ENCODE measurements at regions not wholly inside any gene's neighbourhood (a gene's known extent, or its start where the extent isn't known, plus 50 kb on each side); places are given as distances from the start of the nearest gene placed in this dataset.
"Not testable (repeated sequence)": the region's sequence is repeated elsewhere in the genome, so short reads cannot be mapped to it uniquely, and the experiment has no call there.

DNA sequence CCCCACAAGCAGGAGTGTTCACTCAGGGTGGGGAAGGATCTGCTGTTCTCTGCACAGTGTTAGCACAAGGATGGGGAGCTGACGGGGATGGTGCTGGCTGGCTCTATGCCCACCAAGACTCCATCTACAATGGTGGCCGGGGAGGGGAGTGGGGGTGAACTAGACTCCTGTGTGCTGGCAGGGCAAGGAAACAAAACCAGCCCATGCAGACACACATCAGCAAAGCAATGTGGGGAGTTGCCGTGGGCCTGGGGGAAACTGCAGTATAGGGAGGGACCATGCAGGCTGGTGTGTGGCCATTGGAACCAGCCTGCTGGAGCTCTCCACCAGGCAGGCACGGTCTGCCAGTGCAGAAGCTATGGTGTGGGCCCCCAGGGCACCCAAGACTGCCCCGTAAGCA is 195.1 kb downstream of the PWWP3B start:
- DNase-seq: no peak

DNA sequence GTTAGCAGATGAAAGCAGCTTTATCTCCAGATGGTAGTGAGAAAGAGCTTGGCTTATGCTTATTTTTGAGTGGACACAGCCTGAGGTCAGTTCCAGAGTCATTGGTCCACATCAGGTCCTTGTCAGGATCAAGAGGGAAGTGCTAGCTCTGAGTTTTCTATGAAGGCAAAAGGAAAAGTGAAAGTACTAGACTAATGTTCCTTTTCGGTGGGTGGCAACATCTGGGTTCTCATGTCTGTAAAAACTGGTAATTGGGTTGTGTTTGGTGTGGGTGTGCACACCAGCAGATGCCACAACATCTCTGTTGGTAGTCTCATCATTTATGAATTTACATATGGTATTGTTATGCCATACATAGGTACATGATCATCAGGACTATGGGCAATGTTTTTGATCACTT is 210.5 kb downstream of the PWWP3B start:
- no peak for DNase-seq

DNA sequence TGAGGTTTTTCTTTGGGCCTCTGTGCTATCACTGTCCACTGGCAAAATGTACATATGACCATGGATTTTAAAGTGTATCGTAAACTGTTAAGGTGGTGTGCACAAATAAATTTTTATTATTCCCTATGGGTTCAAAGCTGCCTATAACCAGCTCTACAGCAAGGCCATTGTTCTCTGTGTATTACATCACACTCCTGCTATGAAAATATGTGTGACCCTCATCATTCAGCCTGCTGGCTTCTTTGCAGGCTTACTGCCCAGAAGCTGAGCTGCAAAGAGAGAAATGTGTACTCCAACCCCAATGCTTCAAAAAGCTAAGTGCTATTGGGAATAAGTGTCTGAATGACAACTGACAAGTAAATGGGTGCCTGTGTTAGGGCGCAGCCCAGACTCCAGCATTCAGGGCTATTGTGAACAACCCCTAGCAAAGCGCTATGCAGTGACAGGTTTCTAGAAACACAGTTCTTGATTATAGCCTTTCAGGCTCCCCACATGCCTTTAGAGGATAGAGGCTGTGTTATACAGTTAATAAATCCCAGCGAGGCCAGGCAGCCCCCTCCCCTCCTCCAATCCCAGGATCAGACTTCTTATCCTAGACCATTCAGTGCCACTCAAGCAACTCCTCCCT is 220.4 kb upstream of the RADX start:
- DNase-seq: no peak

DNA sequence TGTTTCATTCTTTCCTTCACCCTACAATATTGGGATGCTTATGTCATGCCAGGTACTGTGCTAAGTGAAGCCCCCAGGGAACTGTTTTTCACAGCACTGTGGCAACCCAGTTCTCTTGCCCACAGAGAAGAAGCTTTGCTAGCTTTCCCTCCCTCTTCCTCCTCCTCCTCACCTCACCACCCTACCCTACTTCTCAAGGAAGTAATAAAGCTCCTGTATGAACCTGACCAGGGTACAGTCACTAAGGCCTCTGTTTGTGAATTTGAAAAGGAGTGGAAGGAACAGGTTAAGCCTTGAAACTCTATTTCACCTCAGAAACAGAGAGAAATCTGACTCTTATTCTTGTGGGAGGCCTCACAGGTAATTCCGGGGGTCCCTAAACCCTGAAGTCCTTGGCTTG is 219.4 kb upstream of the RADX start:
- no peak for DNase-seq

DNA sequence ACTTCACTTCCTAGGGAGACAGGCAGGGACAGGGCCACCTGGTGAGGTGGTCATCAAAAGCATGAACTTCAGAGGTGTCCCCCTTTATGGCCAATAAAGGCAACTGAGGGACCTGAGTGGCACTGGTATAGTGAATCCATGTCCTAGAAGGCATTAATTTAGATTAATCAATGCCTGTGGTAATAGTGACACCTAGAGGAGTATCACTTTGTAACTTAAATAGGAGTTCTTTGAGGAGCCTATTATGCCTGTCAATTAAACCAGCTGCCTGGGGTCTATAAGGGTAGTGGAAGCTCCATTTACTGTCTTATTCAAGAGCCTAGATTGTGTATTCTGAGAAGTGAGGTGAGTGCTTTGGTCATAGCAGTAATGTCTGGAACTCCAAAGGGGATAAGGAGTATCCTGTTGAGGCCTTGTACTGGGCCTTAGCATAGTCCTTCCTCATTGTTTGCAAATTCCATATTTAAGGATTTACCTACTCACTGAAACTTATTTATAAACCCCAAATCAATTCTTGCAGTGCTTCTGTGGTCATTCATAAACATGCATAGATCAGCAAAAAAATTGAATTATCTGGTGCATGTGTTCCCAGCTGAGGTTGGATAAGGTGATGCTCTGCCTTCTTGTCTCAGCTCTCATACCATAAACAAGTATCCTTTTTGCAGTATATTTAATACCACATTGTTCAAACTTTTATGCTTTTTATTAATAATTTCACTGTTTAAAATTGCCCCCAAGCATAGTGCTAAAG is 213.8 kb upstream of the RADX start:
- DNase-seq: no peak

DNA sequence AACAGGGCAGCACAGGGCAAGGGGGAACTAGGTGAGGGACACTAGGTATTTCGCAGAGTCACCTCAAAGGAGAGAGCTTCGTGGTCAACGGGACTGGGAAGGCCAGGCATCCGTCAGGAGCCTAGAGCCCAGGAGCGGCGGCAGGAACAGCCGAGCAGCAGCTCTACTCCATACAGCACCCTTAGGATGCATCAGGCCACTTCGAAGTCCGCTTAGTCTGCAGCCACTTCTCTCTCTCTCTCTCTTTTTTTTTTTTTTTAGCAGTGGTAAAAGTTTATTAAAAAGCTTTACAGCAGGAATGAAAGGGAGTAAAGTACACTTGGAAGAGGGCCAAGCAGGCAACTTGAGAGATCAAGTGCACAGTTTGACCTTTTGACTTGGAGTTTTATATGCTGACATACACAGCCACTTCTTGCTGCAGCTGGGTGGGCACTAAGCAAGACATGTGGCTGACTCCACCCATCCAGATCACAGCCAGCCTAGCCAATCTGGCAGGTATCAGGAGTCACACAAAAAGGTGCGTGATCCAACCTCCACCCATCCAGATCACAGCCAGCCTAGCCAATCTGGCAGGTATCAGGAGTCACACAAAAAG is 209.7 kb upstream of the RADX start:
- no peak for DNase-seq

DNA sequence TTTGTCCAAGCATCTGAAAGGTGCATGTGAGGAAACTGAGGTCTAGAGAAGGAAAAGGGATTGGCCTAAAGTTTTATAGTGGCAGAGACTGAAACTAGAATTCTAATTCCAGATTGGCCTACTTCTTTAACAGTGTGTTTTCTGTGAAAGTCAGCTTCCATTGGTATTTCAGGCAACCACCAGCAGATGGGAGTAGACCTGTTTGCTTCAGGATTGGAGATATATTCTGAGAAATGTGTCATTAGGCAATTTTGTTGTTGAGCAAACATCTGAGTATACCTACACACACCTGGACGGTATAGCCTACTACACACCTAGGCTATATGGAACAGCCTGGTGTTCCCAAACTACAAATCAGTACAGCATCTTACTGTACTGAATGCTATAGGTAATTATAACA is 207.3 kb upstream of the RADX start:
- DNase-seq: no peak

DNA sequence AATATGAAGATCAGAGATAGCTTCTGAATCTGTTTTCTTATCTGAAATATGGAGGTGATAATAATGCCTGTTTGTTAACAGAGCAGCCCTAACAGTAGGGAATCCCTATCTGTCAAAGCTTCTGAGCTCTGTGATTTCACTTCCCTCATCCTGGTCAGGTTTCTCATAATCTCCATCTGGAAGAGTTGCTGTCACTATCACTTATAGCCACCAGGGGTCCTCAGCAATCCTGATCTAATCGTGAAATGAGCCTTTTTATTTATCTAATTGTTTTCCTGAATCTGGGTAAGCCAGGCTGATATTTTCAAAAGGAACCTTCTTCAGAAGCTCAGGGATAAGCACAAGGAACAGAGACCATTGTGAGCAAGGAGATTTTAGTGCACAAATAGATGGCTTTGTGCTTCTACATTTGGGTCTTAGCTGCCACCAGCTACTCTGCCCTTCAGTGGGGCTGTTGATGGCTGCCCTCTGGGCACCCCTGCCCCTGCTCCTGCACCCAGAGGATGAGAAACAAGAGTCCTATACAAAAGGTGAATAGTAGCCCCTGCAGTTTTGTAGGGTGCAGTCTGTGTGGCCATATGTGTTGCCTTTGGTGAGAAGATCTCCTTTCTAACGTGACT is 196.4 kb upstream of the RADX start:
- peak; percentile 22 for DNase-seq

DNA sequence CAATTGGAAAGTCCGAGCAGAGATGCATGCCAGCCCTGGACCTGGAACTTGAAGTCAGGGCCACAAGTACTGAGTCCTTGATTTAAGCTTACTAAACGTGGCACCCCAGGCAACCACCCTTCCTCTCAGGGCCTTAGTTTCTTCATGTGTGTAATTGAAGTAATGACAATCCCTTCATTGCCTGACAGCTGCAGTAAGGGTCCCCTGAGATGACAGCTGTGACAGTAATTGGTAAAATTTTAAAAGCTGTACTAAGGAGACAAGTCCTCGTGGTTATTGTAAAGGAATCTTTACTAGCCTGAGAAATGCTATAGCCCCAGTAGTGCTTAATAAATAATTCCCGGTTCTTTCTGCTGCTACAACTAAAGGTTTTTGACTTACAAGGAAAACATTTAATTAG is 175.1 kb upstream of the RADX start:
- no peak for DNase-seq

DNA sequence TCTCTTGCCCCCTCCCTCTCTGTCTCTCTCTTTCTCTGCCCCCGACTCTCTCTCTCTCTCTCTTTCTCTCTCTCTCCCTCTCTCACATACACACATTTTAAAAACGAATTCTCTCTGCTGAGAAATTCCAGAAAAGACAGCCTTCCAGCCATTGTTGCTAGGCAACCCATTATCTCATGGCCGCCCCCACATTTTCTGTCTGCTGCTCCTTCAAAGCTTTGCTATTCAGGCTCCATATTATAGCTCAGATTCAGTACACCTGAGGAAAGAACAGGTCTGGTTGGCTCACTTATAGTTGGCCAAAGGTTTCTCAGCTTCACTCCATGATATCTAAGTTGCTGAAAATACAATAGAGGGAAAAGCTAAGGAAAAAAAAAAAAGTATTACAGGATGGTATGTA is 174.4 kb upstream of the RADX start:
- DNase-seq: no peak

DNA sequence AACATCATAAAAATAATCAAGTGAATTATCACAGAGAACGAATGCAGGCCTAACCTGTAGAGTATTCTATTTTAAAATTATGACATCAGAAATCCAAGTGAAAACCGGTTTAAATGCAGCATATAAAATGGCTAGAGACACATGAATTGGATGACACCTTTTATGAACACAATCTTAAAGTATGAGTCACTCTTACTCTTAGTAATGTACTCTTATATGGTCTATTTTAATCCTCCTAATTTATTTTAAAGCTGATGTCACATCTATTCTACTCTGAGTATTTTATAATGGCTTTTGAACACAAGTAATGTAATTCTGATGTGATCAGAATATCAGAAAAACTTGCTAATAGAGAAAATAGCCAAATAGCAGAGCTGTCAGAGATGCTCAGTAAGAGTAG is 161.4 kb upstream of the RADX start:
- DNase-seq: no peak

DNA sequence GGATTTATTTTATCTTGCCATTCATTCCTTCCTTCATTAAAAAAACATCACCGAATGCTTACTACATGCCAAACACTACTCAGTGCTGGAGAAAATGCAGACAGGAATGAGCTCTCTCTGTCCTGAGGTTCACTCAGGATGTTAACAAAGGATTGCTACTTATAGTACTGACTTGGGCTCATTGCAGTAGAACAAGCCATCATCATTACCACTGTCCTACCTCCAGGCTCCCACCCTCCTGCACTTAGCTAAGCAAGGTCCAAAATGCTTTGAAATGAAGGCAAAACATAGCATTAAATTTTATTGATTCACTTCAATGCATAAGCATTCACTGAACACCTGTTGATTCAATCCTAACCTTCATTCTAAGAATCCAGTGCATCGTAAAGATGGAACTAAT is 159.8 kb upstream of the RADX start:
- DNase-seq: no peak

DNA sequence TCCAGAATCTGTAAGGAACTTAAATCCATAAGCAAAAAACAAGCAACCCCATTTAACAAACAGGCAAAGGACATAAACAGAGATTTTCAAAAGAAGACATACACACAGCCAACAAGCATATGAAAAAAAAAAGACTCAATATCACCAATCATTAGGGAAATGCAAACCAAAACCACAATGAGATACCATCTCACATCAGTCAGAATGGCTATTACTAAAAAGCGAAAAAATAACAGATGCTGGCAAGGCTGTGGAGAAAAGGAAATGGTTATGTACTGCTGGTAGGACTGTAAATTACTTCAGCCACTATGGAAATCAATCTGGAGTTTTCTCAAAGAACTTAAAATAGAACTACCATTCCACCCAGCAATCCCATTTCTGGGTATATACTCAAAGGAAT is 156.8 kb upstream of the RADX start:
- no peak for DNase-seq

DNA sequence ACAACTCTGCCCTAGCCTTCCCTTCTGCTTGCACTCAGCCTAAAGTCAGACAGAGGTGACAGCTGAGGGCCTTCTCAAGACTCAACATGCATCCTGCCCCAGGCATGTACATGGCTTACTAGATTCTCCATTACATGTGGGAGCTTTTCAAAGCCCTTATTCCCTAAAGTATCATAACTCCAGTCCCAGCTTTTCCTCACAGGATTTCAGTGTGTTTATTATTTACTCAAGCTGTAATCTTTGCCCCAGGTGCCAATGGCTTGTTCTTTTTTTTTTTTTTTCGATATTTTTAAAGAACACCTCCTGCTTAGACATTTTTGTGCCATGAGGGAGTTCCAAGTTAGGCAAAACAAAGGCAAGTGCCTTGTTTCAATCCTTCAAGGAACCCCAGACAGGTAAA is 154.0 kb upstream of the RADX start:
- no peak for DNase-seq

DNA sequence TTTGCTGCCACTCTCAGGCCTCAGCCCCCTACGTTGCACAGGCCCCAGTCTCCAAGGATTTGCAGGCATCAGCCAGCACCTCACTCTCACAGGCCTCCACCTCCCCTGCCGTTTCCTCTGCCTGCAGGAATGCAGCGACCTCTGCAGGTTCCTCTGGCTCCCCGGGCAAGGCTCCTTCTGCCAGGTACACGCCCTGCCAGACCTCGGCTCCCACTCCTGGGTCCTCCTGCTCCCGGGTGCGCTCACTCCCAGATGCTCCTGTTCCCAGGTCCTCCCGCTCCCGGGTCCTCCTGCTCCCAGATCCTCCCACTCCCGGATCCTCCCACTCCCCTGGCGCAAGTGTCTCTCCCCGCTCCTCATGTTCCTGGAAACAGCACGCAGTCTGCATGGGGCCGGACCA is 144.4 kb upstream of the RADX start:
- DNase-seq: no peak

DNA sequence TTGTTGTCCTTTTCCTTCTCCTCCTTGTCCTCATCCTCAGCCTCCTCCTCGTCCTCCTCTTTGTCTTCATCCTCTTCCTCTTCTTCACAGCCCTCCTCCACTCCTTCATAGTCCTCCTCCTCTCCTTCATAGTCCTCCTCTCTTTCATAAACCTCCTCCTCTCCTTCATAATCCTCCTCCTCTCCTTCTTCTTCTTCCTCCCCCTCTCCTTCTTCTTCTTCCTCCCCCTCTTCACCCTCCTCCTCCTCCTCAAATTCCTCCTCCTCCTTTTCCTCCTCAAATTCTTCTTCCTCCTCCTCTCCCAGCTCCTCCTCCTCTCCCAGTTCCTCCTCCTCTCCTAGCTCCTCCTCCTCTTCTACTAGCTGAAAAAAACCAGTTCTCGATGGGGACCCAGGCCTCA is 143.8 kb upstream of the RADX start:
- DNase-seq: no peak

DNA sequence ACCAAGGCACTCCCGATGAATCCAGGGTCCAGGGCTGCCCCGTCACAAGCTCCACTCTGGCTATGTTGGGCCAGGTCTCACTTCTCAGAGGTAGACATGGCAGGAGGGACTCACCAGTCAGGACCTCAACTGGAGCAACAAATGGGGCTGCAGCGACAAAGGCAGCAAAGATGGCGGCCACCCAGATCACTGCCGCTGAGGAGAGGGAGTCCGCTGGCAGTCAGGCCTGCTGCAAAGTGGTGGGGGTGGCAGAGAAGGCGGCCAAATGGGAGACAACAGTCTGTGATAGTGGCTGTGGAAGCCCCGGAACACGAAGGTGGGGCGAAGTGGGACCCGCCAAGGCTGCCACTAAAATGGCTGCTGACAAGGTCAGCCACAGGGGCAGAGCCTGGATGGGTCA is 143.3 kb upstream of the RADX start:
- no peak for DNase-seq

DNA sequence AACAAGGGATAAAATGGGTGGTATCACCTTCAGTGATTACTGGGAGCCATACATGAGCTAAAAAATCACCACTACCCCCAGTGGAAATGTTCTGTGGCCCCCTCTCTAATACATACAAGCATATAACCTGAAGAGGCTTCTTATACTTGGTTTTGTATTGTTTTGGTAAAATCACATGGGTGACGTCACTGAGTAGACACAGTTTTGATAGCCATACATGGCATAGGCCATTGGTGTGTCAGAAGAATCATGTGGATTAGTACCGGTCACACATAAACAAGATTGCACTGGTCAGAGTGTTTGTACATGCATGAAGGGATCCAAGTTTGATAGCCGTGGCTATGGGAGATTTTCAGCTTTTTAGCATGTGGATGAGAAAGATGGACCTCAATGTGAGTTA is 131.9 kb upstream of the RADX start:
- no peak for DNase-seq

DNA sequence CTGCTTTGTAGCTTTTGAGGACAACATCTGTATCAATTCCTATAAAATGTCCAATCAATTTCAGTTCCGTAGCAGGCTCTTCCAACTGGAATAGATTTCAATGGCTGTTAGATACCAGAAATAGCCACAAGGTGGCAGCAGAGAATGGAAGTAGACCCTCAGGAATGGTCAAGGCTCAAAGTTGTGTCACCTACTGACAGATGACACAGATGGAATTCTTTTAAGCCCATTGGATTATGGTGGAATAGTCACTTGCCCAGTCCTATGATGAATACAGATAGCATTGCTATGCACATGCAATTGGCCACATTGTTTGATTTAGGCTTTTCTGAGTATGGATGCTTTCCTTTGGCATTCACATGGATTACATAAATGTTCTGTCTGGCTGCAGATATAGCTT is 130.4 kb upstream of the RADX start:
- DNase-seq: peak; percentile 45

DNA sequence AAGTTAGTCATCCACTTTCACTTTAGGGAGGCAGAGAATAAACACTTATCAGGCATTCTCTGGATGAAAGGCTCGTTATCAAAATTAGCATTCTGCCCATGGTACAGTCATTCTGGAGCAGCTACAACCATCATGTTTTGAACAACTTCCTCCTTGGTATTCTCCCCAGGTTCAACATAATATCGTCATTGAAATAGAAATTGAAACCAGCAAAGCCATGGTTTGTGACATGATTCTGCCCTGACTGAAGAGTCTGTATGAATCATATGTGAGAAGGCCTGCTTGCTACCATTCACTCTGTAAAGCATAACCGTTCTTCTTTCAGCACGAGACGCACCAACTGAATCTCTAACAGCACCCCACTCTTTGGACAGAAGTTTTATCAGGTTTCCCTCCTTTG is 127.5 kb upstream of the RADX start:
- no peak for DNase-seq

DNA sequence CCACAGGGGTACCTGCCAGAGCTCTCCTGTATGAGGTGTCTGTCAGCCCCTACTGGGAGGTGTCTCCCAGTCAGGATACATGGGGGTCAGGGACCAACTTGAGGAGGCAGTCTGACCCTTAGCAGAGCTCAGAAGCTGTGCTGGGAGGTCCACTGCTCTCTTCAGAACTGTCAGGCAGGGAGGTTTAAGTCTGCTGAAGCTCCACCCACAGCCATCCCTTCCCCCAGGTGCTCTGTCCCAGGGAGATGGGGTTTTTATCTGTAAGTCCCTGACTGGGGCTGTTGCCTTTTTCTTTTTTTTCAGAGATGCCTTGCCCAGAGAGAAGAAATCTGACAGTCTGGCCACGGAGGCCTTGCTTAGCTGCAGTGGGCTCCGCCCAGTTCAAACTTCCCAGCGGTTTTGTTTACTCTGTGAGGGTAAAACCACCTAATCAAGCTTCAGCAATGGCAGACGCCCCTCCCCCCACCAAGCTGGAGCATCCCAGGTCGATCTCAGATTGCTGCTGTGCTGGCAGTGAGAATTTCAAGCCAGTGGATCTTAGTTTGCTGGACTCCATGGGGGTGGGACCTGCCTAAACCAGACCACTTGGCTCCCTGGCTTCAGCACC is 118.5 kb upstream of the RADX start:
- DNase-seq: not testable (repeated sequence)

DNA sequence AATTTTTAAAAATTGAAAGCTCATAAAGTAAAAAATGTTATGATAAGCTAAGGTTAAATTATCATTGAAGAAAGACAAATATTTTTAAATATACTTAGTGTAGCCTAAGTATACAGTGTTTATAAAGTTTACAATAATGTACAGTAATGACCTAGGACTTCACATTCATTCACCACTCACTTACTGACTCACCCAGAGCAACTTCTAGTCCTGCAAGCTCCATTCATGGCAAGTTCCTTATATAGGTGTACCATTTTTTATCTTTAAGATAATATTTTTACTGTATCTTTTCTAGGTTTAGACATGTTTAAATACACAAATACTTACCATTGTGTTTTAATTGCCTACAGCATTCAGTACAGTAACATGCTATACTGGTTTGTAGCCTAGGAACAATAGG is 112.3 kb upstream of the RADX start:
- DNase-seq: no peak

DNA sequence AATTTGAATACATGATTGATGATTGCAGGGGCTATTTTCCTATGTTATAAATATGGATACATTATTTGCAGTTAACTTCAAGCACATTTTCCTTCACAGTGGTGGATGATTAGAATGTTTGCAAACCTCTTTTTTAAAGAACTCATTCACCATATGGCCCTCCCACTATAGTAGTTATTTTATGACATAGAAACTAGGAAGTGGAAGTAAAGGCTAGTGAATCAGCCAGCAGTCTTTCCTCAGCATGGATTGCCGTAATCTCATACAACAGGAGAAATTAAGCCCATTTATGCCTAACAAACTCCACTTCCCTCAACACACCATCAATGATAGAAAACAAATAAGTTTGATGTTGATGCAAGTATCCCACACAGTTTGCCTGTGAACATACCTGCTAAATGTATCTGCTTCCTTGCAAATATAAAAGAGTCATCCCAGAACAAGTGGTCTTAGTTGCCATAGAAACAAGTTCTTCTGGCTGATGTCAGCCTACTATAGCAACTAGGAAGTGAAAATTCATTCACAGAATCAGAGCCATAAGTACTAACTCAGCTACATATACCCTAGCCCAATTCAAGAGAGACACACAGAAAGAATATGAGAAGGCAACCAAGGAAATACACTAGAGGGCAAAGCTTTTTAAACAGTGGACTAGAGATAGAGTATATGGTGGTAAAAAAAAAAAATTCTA is 100.9 kb upstream of the RADX start:
- DNase-seq: no peak
